ENCODE measurements at regions not wholly inside any gene's neighbourhood (a gene's known extent, or its start where the extent isn't known, plus 50 kb on each side); places are given as distances from the start of the nearest gene placed in this dataset.

- TF ChIP-seq EP300 (IDR thresholded peaks at IDR 0.05; ENCODE audit: low read length) (no peak), ZNF354B (CRISPR knock-in tag; IDR thresholded peaks at IDR 0.05) (no peak), POLR2H (tag; IDR thresholded peaks at IDR 0.05; ENCODE audit: low read depth) (no peak), RREB1 (CRISPR knock-in tag; IDR thresholded peaks at IDR 0.05) (no peak), ZMIZ1 (IDR thresholded peaks at IDR 0.05; ENCODE audit: low read depth in 2 of 2, low read length in 2 of 2) (no peak), IRF2 (CRISPR knock-in tag; IDR thresholded peaks at IDR 0.05) (no peak)
- TF ChIP-seq, protein P1, sequence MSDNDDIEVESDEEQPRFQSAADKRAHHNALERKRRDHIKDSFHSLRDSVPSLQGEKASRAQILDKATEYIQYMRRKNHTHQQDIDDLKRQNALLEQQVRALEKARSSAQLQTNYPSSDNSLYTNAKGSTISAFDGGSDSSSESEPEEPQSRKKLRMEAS (CRISPR knock-in tag; IDR thresholded peaks at IDR 0.05): no peak
Observed at GRCh38 chr9:16333691-16334090, 536.8 kb downstream of the BNC2 start (continued).

All from K562 (cell line).